HUES48 (cell line): ENCODE measurements at regions not wholly inside any gene's neighbourhood (a gene's known extent, or its start where the extent isn't known, plus 50 kb on each side); places are given as distances from the start of the nearest gene placed in this dataset.

Source experiments
- H3K27ac ChIP-seq: one replicate; pipeline ENCODE4 v1.7.0; 2013; ENCODE audit warnings: low read depth, low read length, inconsistent platforms
- H3K27me3 ChIP-seq: 2 replicates; pipeline ENCODE4 v1.6.1; 2013; ENCODE audit warnings: mild to moderate bottlenecking, low read length; ENCODE audit not compliant: control insufficient read depth, insufficient read depth
- H3K36me3 ChIP-seq: 2 replicates; pipeline ENCODE4 v1.6.1; 2013; ENCODE audit warnings: low read length; ENCODE audit not compliant: control insufficient read depth, insufficient read depth
- H3K4me1 ChIP-seq: 2 replicates; pipeline ENCODE4 v1.6.1; 2013; ENCODE audit warnings: mild to moderate bottlenecking, low read length; ENCODE audit not compliant: control insufficient read depth, insufficient read depth
- H3K4me3 ChIP-seq: 2 replicates; pipeline ENCODE4 v1.5.1; 2013; ENCODE audit warnings: mild to moderate bottlenecking, low read depth, low read length
- H3K9ac ChIP-seq: 2 replicates; pipeline ENCODE4 v1.6.1; 2013; ENCODE audit warnings: mild to moderate bottlenecking, low read depth, low read length, moderate library complexity
- H3K9me3 ChIP-seq: 2 replicates; pipeline ENCODE4 v1.6.1; 2013; ENCODE audit warnings: low read length; ENCODE audit not compliant: control insufficient read depth, insufficient read depth

- H3K27me3 ChIP-seq, result no peaks in the 10 kb centered on the region
- H3K4me3 ChIP-seq, result no peak overlapping the region
- no peaks in the 10 kb centered on the region for H3K9me3 ChIP-seq
- no peaks in the 10 kb centered on the region for H3K36me3 ChIP-seq
- no peaks in the 10 kb centered on the region for H3K4me1 ChIP-seq
- H3K27ac ChIP-seq, result no peak overlapping the region
- no peak overlapping the region for H3K9ac ChIP-seq
Measured at GRCh38 chr3:103609472-103609871, 1174.7 kb downstream of the ZPLD1 start.

GRCh38 chr3:103613397-103614156, 1178.8 kb downstream of the ZPLD1 start:
- H3K36me3 ChIP-seq, result no peaks in the 10 kb centered on the region
- no peaks in the 10 kb centered on the region for H3K4me1 ChIP-seq
- H3K27me3 ChIP-seq, result no peaks in the 10 kb centered on the region
- H3K9ac ChIP-seq, result no peak overlapping the region
- H3K27ac ChIP-seq, result no peak overlapping the region
- peaks cover 1% of the 10 kb centered on the region; the same call in 1 of the 2 replicates for H3K9me3 ChIP-seq
- H3K4me3 ChIP-seq, result no peak overlapping the region

DNA sequence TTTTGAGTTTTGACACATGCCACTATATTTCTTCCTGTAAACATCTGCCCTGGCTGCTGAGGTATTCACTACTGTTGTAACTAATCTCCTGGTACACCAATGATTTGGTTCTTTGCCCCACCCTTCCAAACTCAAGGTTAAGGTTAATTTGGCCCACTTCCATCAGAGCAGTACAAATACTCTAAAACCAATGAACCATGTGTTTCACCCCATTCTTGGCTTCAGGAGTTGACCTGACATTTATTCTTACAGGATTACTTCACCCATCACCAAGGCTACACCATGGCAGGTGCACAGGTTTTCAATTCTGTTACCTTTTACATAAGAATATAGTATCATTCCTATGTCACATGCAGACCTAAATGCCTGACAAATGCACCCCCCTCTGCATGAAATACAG, 1179.9 kb downstream of the ZPLD1 start:
- Histone ChIP-seq H3K36me3 (no peaks in the 10 kb centered on the region), H3K9ac (no peak overlapping the region)

GRCh38 chr3:103617961-103618360, 1183.1 kb downstream of the ZPLD1 start:
- peaks cover 10% of the 10 kb centered on the region for H3K9me3 ChIP-seq
- H3K27ac ChIP-seq, result no peak overlapping the region
- no peak overlapping the region for H3K4me3 ChIP-seq
- no peaks in the 10 kb centered on the region for H3K36me3 ChIP-seq
- no peak overlapping the region for H3K9ac ChIP-seq
- H3K4me1 ChIP-seq, result no peaks in the 10 kb centered on the region
- H3K27me3 ChIP-seq, result no peaks in the 10 kb centered on the region

More for the DNA sequence above, 1179.9 kb downstream of the ZPLD1 start:
- H3K9me3 ChIP-seq, result peaks cover 10% of the 10 kb centered on the region
- no peak overlapping the region for H3K4me3 ChIP-seq
- H3K27me3 ChIP-seq, result no peaks in the 10 kb centered on the region
- no peak overlapping the region for H3K27ac ChIP-seq
- no peaks in the 10 kb centered on the region for H3K4me1 ChIP-seq

DNA sequence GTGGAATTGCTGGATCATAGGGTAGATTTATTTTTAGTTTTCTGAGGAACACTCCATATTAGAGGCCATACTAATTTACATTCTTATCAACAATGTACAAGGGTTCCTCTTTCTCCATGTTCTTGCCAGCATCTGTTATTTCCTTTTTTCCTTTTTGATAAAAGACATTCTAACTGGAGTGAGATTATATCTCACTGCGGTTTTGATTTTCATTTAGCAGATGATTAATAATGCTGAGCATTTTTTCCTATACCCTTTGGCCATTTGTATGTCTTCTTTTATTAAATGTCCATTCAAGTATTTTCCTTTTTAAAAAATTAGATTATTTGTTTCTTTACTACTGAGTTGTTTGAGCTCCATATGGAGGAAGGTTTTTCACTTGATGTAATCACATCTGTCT, 1189.5 kb downstream of the ZPLD1 start:
- no peaks in the 10 kb centered on the region for H3K36me3 ChIP-seq
- no peak overlapping the region for H3K4me3 ChIP-seq
- H3K9ac ChIP-seq, result no peak overlapping the region
- no peaks in the 10 kb centered on the region for H3K27me3 ChIP-seq
- H3K27ac ChIP-seq, result no peak overlapping the region
- no peaks in the 10 kb centered on the region for H3K4me1 ChIP-seq
- H3K9me3 ChIP-seq, result 0 out of 2 replicates have a peak, but pooled peaks cover 1% of the 10 kb centered on the region

DNA sequence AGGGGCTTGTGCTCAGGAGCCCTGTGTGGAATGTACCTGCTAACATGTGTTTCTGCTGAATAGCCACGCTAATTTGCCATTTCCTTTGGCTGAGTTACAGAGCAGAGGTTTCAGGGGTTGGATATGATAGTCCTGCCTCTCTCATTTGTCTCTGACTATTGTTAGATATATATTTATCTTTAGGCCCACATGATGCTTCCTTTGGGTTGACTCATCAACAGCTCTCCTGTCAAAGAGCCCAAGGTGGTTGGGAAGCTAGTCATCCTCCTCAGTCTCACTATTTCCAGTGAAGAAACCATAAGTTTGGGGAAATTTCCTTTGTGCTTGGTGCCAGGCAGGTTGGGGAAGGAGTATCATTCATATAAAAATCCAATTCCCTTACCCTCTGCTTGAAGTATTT, 1194.6 kb downstream of the ZPLD1 start:
- H3K27ac ChIP-seq, result no peak overlapping the region
- no peaks in the 10 kb centered on the region for H3K36me3 ChIP-seq
- H3K27me3 ChIP-seq, result no peaks in the 10 kb centered on the region
- H3K9ac ChIP-seq, result no peak overlapping the region
- peaks cover 24% of the 10 kb centered on the region for H3K9me3 ChIP-seq
- no peak overlapping the region for H3K4me3 ChIP-seq
- H3K4me1 ChIP-seq, result no peaks in the 10 kb centered on the region

DNA sequence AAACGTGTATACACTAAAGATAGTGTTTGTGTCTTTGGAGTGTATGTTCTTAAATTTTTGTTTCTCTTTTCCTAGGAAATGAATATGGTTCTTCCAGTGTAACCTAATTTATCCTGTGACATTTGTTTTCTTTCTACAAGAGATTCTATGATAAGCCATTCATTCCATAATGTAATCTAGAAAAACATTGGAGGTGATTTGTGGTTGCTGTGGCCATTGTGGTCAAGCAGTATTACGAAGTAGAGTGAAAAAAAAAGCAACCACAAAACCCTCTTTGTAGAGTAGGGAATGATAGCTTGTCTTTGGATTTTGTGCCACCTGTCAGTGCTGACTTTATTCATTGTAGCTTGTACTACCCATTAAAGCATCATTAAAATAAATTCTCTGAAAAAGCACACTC, 1209.6 kb downstream of the ZPLD1 start:
- Histone ChIP-seq H3K36me3 (no peaks in the 10 kb centered on the region), H3K4me3 (no peak overlapping the region), H3K27ac (no peak overlapping the region), H3K4me1 (no peaks in the 10 kb centered on the region), H3K27me3 (no peaks in the 10 kb centered on the region), H3K9me3 (no peaks in the 10 kb centered on the region), H3K9ac (no peak overlapping the region)

- H3K36me3 ChIP-seq, result no peaks in the 10 kb centered on the region
- no peaks in the 10 kb centered on the region for H3K27me3 ChIP-seq
- H3K4me1 ChIP-seq, result peaks cover 9% of the 10 kb centered on the region
- no peaks in the 10 kb centered on the region for H3K9me3 ChIP-seq
- H3K4me3 ChIP-seq, result no peak overlapping the region
- no peak overlapping the region for H3K9ac ChIP-seq
- H3K27ac ChIP-seq, result no peak overlapping the region
Measured at GRCh38 chr3:103653996-103654395, 1219.2 kb downstream of the ZPLD1 start.

GRCh38 chr3:103657756-103658155, 1222.9 kb downstream of the ZPLD1 start:
- H3K36me3 ChIP-seq, result no peaks in the 10 kb centered on the region
- no peak overlapping the region for H3K9ac ChIP-seq
- H3K27ac ChIP-seq, result no peak overlapping the region
- H3K4me3 ChIP-seq, result no peak overlapping the region
- peaks cover 9% of the 10 kb centered on the region for H3K4me1 ChIP-seq
- no peaks in the 10 kb centered on the region for H3K9me3 ChIP-seq
- no peaks in the 10 kb centered on the region for H3K27me3 ChIP-seq

DNA sequence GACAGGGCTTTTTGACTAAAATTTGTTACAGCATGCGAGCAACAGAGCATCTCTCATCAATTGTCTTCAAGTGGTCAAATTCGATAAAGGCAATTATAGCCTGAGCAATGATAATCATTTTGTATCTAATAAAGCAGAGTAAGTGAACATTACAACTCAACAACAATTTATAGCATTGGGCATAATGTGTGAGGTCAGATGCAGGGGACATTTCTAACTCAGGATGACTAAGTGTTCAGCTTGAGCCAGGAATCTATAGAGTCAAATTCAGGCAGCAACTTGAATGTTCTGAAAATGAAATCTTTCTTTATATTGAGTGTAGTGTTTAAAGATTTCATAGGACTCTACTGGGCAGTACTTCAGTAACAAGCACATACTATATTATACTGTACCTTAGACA, 1226.0 kb downstream of the ZPLD1 start:
- Histone ChIP-seq H3K9ac (no peak overlapping the region), H3K27ac (no peak overlapping the region), H3K9me3 (no peaks in the 10 kb centered on the region), H3K36me3 (no peaks in the 10 kb centered on the region), H3K4me1 (peaks cover 6% of the 10 kb centered on the region), H3K4me3 (no peak overlapping the region), H3K27me3 (no peaks in the 10 kb centered on the region)

DNA sequence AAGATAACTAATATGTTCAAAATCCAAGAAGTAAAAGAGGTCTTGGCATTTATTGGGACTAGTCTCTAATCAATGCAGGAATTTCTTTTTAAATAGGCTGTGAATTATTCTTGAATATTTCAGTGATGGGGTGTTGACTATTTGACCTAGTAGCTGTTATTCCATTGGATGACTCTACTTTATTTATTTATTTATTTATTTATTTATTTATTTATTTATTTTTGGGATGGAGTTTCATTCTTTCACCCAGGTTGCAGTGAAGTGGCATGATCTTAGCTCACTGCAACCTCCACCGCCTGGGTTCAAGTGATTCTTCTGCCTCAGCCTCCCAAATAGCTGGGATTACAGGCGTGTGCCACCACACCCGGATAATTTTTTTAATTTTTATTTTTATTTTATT, 1227.8 kb downstream of the ZPLD1 start:
- no peaks in the 10 kb centered on the region for H3K36me3 ChIP-seq
- H3K4me1 ChIP-seq, result no peaks in the 10 kb centered on the region
- H3K9me3 ChIP-seq, result no peaks in the 10 kb centered on the region
- H3K27ac ChIP-seq, result no peak overlapping the region
- no peak overlapping the region for H3K4me3 ChIP-seq
- no peaks in the 10 kb centered on the region for H3K27me3 ChIP-seq
- H3K9ac ChIP-seq, result no peak overlapping the region
